HG03432 (cell line): ENCODE measurements at regions not wholly inside any gene's neighbourhood (a gene's known extent, or its start where the extent isn't known, plus 50 kb on each side); places are given as distances from the start of the nearest gene placed in this dataset.

Source experiments
- ATAC-seq: cut with Tn5 transposase; IDR thresholded peaks from one replicate; pipeline ENCODE4 v1.9.1; 2021; ENCODE audit warnings: mild to moderate bottlenecking, moderate library complexity; ENCODE audit not compliant: unreplicated experiment

GRCh38 chr18:78919956-78920355, 59.7 kb upstream of the SALL3 start:
- no peak for ATAC-seq

GRCh38 chr18:78920456-78921138, 59.0 kb upstream of the SALL3 start:
- ATAC-seq, result no peak

GRCh38 chr18:78922856-78923255, 56.8 kb upstream of the SALL3 start:
- no peak for ATAC-seq

- no peak for ATAC-seq
Measured at GRCh38 chr18:78924301-78924700, 55.3 kb upstream of the SALL3 start.

- ATAC-seq, result no peak
Measured at GRCh38 chr18:78924786-78925540, 54.7 kb upstream of the SALL3 start.

GRCh38 chr18:78925557-78926242, 53.9 kb upstream of the SALL3 start:
- ATAC-seq, result no peak

- no peak for ATAC-seq
Measured at GRCh38 chr18:78926243-78926615, 53.4 kb upstream of the SALL3 start.

- no peak for ATAC-seq
Measured at GRCh38 chr18:78927156-78927555, 52.5 kb upstream of the SALL3 start.

- no peak for ATAC-seq
Measured at GRCh38 chr18:78927616-78928015, 52.0 kb upstream of the SALL3 start.

- ATAC-seq, result no peak
Measured at GRCh38 chr18:78928076-78928475, 51.5 kb upstream of the SALL3 start.

GRCh38 chr18:78929516-78929915, 50.1 kb upstream of the SALL3 start:
- ATAC-seq, result no peak
